B cell (primary cell): ENCODE measurements at regions not wholly inside any gene's neighbourhood (a gene's known extent, or its start where the extent isn't known, plus 50 kb on each side); places are given as distances from the start of the nearest gene placed in this dataset.

Experiments
- CTCF ChIP-seq: fragments of 200-600 bp; IDR thresholded peaks from one replicate; pipeline ENCODE4 v1.8.0; 2022; ENCODE audit warnings: antibody characterized with exemption, mild to moderate bottlenecking
- EZH2 ChIP-seq: IDR thresholded peaks from 2 replicates; pipeline ENCODE4 v1.6.1; 2012; ENCODE audit warnings: borderline replicate concordance, low read depth, mild to moderate bottlenecking, moderate library complexity, low read length; ENCODE audit not compliant: insufficient read depth, poor library complexity, severe bottlenecking

GRCh38 chr2:39537150-39537549 is 100.1 kb upstream of the MAP4K3 start:
- TF ChIP-seq CTCF, result no peak
- no peak for TF ChIP-seq EZH2
